ENCODE measurements at regions not wholly inside any gene's neighbourhood (a gene's known extent, or its start where the extent isn't known, plus 50 kb on each side); places are given as distances from the start of the nearest gene placed in this dataset.

DNA sequence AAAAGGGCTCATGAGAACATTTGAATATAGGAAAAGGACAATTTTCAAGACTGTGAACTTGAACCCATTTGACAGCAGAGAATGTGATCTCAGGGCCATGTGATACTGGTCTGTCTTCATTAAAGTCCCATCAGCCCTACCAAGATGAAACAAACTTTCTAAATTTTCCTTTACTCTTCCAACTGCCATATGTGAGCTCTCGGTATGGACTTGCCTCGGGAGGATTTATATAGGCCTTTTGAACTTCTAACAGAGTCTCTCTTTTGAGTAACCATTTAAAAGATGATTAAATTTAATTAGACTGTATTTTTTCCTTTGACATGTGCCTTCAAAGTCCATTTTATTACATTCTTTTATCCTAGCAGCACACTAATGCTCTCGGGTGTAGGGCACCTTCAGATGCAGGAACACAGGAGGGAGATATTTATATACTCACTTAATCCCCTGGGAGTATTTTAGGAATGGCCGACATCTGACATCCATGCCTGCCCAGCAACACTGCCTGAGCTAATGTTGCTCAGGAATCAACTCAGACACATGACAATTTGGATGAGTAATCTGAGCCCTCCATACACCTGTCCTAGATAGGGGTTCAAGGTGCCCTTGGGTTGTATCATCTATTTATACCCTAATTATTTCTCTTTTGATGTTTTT, 155.0 kb downstream of the SLC7A11 start:
- TF ChIP-seq, protein P1, sequence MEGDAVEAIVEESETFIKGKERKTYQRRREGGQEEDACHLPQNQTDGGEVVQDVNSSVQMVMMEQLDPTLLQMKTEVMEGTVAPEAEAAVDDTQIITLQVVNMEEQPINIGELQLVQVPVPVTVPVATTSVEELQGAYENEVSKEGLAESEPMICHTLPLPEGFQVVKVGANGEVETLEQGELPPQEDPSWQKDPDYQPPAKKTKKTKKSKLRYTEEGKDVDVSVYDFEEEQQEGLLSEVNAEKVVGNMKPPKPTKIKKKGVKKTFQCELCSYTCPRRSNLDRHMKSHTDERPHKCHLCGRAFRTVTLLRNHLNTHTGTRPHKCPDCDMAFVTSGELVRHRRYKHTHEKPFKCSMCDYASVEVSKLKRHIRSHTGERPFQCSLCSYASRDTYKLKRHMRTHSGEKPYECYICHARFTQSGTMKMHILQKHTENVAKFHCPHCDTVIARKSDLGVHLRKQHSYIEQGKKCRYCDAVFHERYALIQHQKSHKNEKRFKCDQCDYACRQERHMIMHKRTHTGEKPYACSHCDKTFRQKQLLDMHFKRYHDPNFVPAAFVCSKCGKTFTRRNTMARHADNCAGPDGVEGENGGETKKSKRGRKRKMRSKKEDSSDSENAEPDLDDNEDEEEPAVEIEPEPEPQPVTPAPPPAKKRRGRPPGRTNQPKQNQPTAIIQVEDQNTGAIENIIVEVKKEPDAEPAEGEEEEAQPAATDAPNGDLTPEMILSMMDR (conservative IDR thresholded peaks at IDR 0.05; ENCODE audit: low read depth, low read length): no peak
- TF ChIP-seq MAFK (IDR thresholded peaks at IDR 0.05; ENCODE audit: low read depth, low read length): no peak
- TF ChIP-seq POLR2A (IDR thresholded peaks at IDR 0.05; ENCODE audit: low read depth, low read length): no peak

Measured in IMR-90 (cell line).